IMR-90 (cell line): ENCODE measurements at regions not wholly inside any gene's neighbourhood (a gene's known extent, or its start where the extent isn't known, plus 50 kb on each side); places are given as distances from the start of the nearest gene placed in this dataset.

Source experiments
- ATAC-seq: fragments of 200-7000 bp; cut with Tn5 transposase; 2 replicates; pipeline ENCODE4 v1.9.1; 2020; ENCODE audit warnings: low read depth, mild to moderate bottlenecking, moderate library complexity
- BruUV-seq: library from RNA; stranded (reverse); fragments of 400-500 nt; replicated peaks from 2 replicates; lab custom pipeline; 2021; lab: Mats Ljungman, UMichigan
- CTCF ChIA-PET: fragments of 300-600 bp; formaldehyde crosslinking; extraction: SDS; loops from one replicate; lab custom pipeline; 2021; ENCODE audit warnings: antibody characterized with exemption; lab: Yijun Ruan, JAX
- POLR2A ChIA-PET: fragments of 300-600 bp; sonication (Branson Sonifier 250); formaldehyde crosslinking; loops from one replicate; lab custom pipeline; 2022; ENCODE audit warnings: antibody characterized with exemption; ENCODE audit not compliant: unreplicated experiment; lab: Charles Lee
- DNase-seq: peaks from one replicate; pipeline ENCODE4 v3.0.0; 2013
- H2AFZ ChIP-seq: replicated peaks from 2 replicates; pipeline ENCODE3; 2013; ENCODE audit warnings: low read length, mild to moderate bottlenecking; ENCODE audit not compliant: poor library complexity
- H2AK5ac ChIP-seq: 2 replicates; pipeline ENCODE4 v1.6.1; 2013; ENCODE audit warnings: low read depth, low read length, inconsistent platforms
- H2AK9ac ChIP-seq: replicated peaks from 2 replicates; pipeline ENCODE3; 2013; ENCODE audit warnings: mild to moderate bottlenecking, low read depth, low read length, moderate library complexity; ENCODE audit not compliant: poor library complexity
- H2BK120ac ChIP-seq: 2 replicates; pipeline ENCODE4 v1.6.1; 2013; ENCODE audit warnings: low read depth, low read length, inconsistent platforms
- H2BK15ac ChIP-seq: 3 replicates; pipeline ENCODE4 v1.6.1; 2013; ENCODE audit warnings: low read depth, low read length, inconsistent platforms
- H2BK20ac ChIP-seq: 2 replicates; pipeline ENCODE4 v1.6.1; 2013; ENCODE audit warnings: low read depth, mild to moderate bottlenecking, inconsistent platforms, low read length, moderate library complexity
- H2BK5ac ChIP-seq: 2 replicates; pipeline ENCODE4 v1.6.1; 2013; ENCODE audit warnings: mild to moderate bottlenecking, low read depth, low read length, inconsistent platforms; ENCODE audit not compliant: poor library complexity, severe bottlenecking
- H3K14ac ChIP-seq: replicated peaks from 2 replicates; pipeline ENCODE4 v1.6.1; 2013; ENCODE audit warnings: low read depth, low read length, inconsistent platforms
- H3K18ac ChIP-seq: 2 replicates; pipeline ENCODE4 v1.6.1; 2013; ENCODE audit warnings: low read depth, low read length, control low read depth
- H3K23ac ChIP-seq: 2 replicates; pipeline ENCODE4 v1.6.1; 2013; ENCODE audit warnings: low read depth, low read length, inconsistent platforms
- H3K27ac ChIP-seq: 2 replicates; pipeline ENCODE4 v1.5.1; 2013; ENCODE audit warnings: mild to moderate bottlenecking, control low read depth, low read length; ENCODE audit not compliant: insufficient read depth
- H3K27me3 ChIP-seq: 2 replicates; pipeline ENCODE4 v1.6.1; 2013; ENCODE audit warnings: low read length; ENCODE audit not compliant: control insufficient read depth, insufficient read depth
- H3K36me3 ChIP-seq: 2 replicates; pipeline ENCODE4 v1.6.1; 2013; ENCODE audit warnings: low read length, mixed read lengths; ENCODE audit not compliant: control insufficient read depth, insufficient read depth
- H3K4ac ChIP-seq: 2 replicates; pipeline ENCODE4 v1.6.1; 2013; ENCODE audit warnings: low read depth, low read length, inconsistent platforms
- H3K4me1 ChIP-seq: 2 replicates; pipeline ENCODE4 v1.6.1; 2013; ENCODE audit warnings: low read length, mixed read lengths; ENCODE audit not compliant: control insufficient read depth, insufficient read depth
- H3K4me2 ChIP-seq: 2 replicates; pipeline ENCODE4 v1.6.1; 2013; ENCODE audit warnings: low read depth, mild to moderate bottlenecking, control low read depth, low read length, moderate library complexity
- H3K4me3 ChIP-seq: 2 replicates; pipeline ENCODE4 v1.5.1; 2013; ENCODE audit warnings: low read depth, mild to moderate bottlenecking, control low read depth, low read length, moderate library complexity; ENCODE audit not compliant: insufficient read depth
- H3K56ac ChIP-seq: 2 replicates; pipeline ENCODE4 v1.6.1; 2013; ENCODE audit warnings: low read length, inconsistent platforms; ENCODE audit not compliant: insufficient read depth; ENCODE audit errors: extremely low read depth
- H3K79me1 ChIP-seq, 2 experiments: 2 replicates each; pipeline ENCODE4 v1.6.1; 2013; ENCODE audit warnings: low read length in 2 of 2, inconsistent platforms in 1 of 2, low read depth in 1 of 2
- H3K9ac ChIP-seq: 2 replicates; pipeline ENCODE4 v1.6.1; 2013; ENCODE audit warnings: low read depth, low read length, control low read depth
- H3K9me1 ChIP-seq: 2 replicates; pipeline ENCODE4 v1.6.1; 2013; ENCODE audit warnings: low read length, inconsistent platforms; ENCODE audit not compliant: insufficient read depth
- H3K9me3 ChIP-seq: 2 replicates; pipeline ENCODE4 v1.6.1; 2013; ENCODE audit warnings: low read length; ENCODE audit not compliant: control insufficient read depth, insufficient read depth
- H4K20me1 ChIP-seq: 2 replicates; pipeline ENCODE4 v1.6.1; 2013; ENCODE audit warnings: low read length, inconsistent platforms; ENCODE audit not compliant: insufficient read depth
- H4K5ac ChIP-seq: 2 replicates; pipeline ENCODE4 v1.6.1; 2013; ENCODE audit warnings: mild to moderate bottlenecking, low read depth, low read length, control low read depth
- H4K8ac ChIP-seq, 2 experiments: 2 replicates each; pipeline ENCODE4 v1.6.1; 2013; ENCODE audit warnings: low read depth in 2 of 2, low read length in 2 of 2, control low read depth in 1 of 2, inconsistent platforms in 1 of 2
- H4K91ac ChIP-seq: 2 replicates; pipeline ENCODE4 v1.6.1; 2013; ENCODE audit warnings: low read depth, low read length, inconsistent platforms; ENCODE audit not compliant: insufficient read depth
- FOS ChIP-seq: fragments of 150-350 bp; IDR thresholded peaks from 2 replicates; pipeline ENCODE4 v1.6.1; 2016; ENCODE audit warnings: low read depth, low read length
- MAFK ChIP-seq: IDR thresholded peaks from 2 replicates; pipeline ENCODE4 v1.6.1; 2012; ENCODE audit warnings: low read depth, low read length, improper control_type of control experiment
- MXI1 ChIP-seq: IDR thresholded peaks from 2 replicates; pipeline ENCODE4 v1.6.1; 2012; ENCODE audit warnings: low read depth, mild to moderate bottlenecking, low read length, moderate library complexity, borderline replicate concordance
- RCOR1 ChIP-seq: IDR thresholded peaks from 2 replicates; pipeline ENCODE4 v1.6.1; 2012; ENCODE audit warnings: mild to moderate bottlenecking, low read length, improper control_type of control experiment; ENCODE audit not compliant: insufficient replicate concordance
- RFX5 ChIP-seq: IDR thresholded peaks from 2 replicates; pipeline ENCODE4 v1.8.0; 2012; ENCODE audit warnings: low read depth, mild to moderate bottlenecking, low read length, moderate library complexity
- SMC3 ChIP-seq: fragments of 150-350 bp; IDR thresholded peaks from 2 replicates; pipeline ENCODE4 v1.6.1; 2016; ENCODE audit warnings: low read depth, mild to moderate bottlenecking, antibody characterized with exemption, low read length, moderate library complexity
- WGBS, 2 experiments: methylation state at CpG; one replicate each; pipeline versions ENCODE4 v1.1.5 to v1.1.7; 2013; ENCODE audit warnings: missing lambda C conversion rate in 2 of 2; ENCODE audit not compliant: insufficient read length in 1 of 2; ENCODE audit errors: extremely low coverage in 2 of 2; 5-methylcytosine and 5-hydroxymethylcytosine counted together
- dilution Hi-C: fragments of 300-500 bp; cut with HindIII; formaldehyde crosslinking; loops from one replicate; pipeline ENCODE4 v1.14.3; 2018; ENCODE audit warnings: low sequenced_read_pairs; ENCODE audit not compliant: unreplicated experiment
- in situ Hi-C: fragments of 300-500 bp; cut with MboI; formaldehyde crosslinking; loops from 3 replicates; pipeline ENCODE4 v1.14.3; 2019; ENCODE audit warnings: low sequenced_read_pairs, inconsistent platforms, mixed read lengths
- intact Hi-C: fragments of 100-400 bp; cut with micrococcal nuclease; formaldehyde crosslinking; loops from 2 replicates; pipeline ENCODE4 v1.10.0; 2022
- TF ChIP-seq, protein P1 (sequence below): fragments of 150-350 bp; IDR thresholded peaks from 2 replicates; pipeline ENCODE4 v1.6.1; 2017; ENCODE audit warnings: mild to moderate bottlenecking, antibody characterized with exemption, low read length, low read depth

DNA sequence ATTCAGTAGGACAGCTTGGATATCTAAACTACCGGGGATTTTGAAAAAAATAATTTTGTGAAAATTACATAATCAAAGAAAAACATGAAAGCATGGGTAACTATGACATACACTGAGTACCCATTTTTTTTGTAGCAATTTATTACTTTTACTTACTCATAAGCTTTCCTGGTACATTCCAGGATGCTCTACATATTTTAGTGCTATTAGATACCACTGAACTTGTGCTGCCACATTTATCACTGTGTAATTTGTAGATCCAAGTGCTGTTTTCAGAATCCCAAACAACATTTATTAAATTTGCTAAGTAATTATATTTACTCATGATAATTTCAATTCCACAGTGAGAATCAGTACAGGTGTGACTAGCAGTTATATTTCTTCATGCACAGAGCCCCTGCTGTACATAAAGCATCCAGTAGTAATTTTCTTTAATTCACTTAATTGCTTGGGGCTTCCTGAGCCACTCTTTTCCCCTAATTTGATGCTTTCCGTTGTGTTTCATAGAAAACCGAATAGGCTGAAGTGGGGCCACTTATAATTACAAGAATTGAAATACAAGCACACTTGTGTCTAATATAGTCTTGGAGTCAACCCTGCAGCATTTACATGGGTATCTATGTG is 2254.4 kb downstream of the ARAP2 start:
- H2BK20ac ChIP-seq, result no peak overlapping the region
- H4K91ac ChIP-seq, result no peak overlapping the region
- no peak overlapping the region for H3K4me3 ChIP-seq
- H3K9me3 ChIP-seq, result no peaks in the 10 kb centered on the region
- no peaks in the 10 kb centered on the region for H3K9me1 ChIP-seq
- H3K4me2 ChIP-seq, result no peak overlapping the region
- H3K9ac ChIP-seq, result no peak overlapping the region
- ATAC-seq, result no peak
- TF ChIP-seq, protein P1, sequence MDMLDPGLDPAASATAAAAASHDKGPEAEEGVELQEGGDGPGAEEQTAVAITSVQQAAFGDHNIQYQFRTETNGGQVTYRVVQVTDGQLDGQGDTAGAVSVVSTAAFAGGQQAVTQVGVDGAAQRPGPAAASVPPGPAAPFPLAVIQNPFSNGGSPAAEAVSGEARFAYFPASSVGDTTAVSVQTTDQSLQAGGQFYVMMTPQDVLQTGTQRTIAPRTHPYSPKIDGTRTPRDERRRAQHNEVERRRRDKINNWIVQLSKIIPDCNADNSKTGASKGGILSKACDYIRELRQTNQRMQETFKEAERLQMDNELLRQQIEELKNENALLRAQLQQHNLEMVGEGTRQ, result no peak
- no peak for TF ChIP-seq MAFK
- TF ChIP-seq MXI1, result no peak
- no peak for TF ChIP-seq FOS
- no peak for TF ChIP-seq SMC3
- no peak for TF ChIP-seq RCOR1
- no peak for TF ChIP-seq RFX5
- H3K4ac ChIP-seq, result no peak overlapping the region
- no TSS peak for BruUV-seq
- no CpG with 5 or more reads among the region's 3 CpGs for WGBS, 2 experiments
- H2AK5ac ChIP-seq, result no peak overlapping the region
- no peak overlapping the region for H2BK15ac ChIP-seq
- no peak overlapping the region for H2AFZ ChIP-seq
- intact Hi-C loops, result no loop called here
- no peaks in the 10 kb centered on the region for H3K4me1 ChIP-seq
- in situ Hi-C loops, result no loop called here
- H4K5ac ChIP-seq, result no peak overlapping the region
- H4K20me1 ChIP-seq, result no peaks in the 10 kb centered on the region
- no peak overlapping the region for H3K27ac ChIP-seq
- CTCF ChIA-PET, result no interaction called here
- H3K56ac ChIP-seq, result no peak overlapping the region
- DNase-seq, result no peak
- POLR2A ChIA-PET, result no interaction called here
- no peaks in the 10 kb centered on the region for H3K36me3 ChIP-seq
- no peak overlapping the region for H3K18ac ChIP-seq
- H3K79me1 ChIP-seq, result no peaks in the 10 kb centered on the region
- dilution Hi-C loops, result no loop called here
- no peak overlapping the region for H3K23ac ChIP-seq
- H4K8ac ChIP-seq, result no peak overlapping the region
- H3K27me3 ChIP-seq, result no peaks in the 10 kb centered on the region
- no peak overlapping the region for H2BK5ac ChIP-seq
- H2AK9ac ChIP-seq, result no peak overlapping the region
- H3K14ac ChIP-seq, result no peak overlapping the region
- no peak overlapping the region for H2BK120ac ChIP-seq
